ENCODE measurements at regions not wholly inside any gene's neighbourhood (a gene's known extent, or its start where the extent isn't known, plus 50 kb on each side); places are given as distances from the start of the nearest gene placed in this dataset.

DNA sequence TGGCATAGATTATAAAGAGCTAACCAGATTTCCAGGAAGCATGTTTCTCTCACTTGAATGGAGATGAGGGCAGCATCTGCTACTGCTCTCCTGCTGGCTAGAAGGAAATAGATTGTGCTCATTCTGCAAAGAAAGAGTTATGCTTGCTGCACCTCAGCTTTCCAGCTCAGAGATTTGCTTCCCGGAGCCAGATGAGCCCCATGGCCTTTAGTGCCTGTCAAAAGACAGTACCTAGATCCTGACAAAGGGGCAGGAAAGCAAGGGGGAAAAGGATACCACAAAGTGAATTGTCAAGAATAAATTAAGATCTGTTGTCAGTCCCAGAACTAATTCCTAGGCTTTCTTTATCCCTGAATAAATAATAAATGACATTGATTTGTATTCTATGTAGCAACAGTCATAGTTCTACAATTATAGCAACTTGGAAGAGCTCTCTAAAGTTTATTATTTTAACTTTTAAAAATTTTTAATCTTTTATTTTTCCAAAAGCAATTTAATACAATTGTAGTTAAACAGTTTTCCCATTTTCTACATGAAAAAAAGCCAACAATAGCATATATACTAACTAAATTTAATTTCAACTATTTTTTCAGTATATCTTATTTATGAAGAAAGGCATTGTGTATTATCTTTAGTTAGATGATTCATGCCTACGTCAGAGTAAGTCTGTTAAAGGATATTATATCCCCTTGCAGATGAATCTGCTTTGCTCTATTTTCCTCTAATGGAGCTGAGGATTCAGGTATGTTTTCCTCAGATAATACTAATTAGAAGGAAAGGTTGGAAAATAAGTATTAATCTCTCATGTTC is 306.1 kb upstream of the DDI1 start:
- Histone ChIP-seq H3K4me1 (ENCODE audit: insufficient read depth, low read length) (no peaks in the 10 kb centered on the region), H3F3A (ENCODE audit: low read length, unreplicated experiment) (no peaks in the 10 kb centered on the region), H2AFZ (ENCODE audit: low read length) (no peak overlapping the region), H3K9me3 (ENCODE audit: low read length) (no peaks in the 10 kb centered on the region), H3K4me3 (ENCODE audit: low read length) (no peak overlapping the region), H3K27me3 (ENCODE audit: low read length) (no peaks in the 10 kb centered on the region), H3K79me2 (ENCODE audit: low read length) (no peaks in the 10 kb centered on the region), H3K36me3 (ENCODE audit: low read depth, low read length) (no peaks in the 10 kb centered on the region), H3K9me2 (replicated peaks; ENCODE audit: low read length) (no peaks in the 10 kb centered on the region), H3K27ac (ENCODE audit: low read length) (no peak overlapping the region), H3K4me2 (ENCODE audit: low read length) (no peak overlapping the region), H3K9ac (ENCODE audit: low read length) (no peak overlapping the region), H4K20me1 (ENCODE audit: low read length) (no peaks in the 10 kb centered on the region)
- no peak for TF ChIP-seq EZH2phosphoT487 (IDR thresholded peaks at IDR 0.05; ENCODE audit: borderline replicate concordance, low read length)
- TF ChIP-seq, protein P1, sequence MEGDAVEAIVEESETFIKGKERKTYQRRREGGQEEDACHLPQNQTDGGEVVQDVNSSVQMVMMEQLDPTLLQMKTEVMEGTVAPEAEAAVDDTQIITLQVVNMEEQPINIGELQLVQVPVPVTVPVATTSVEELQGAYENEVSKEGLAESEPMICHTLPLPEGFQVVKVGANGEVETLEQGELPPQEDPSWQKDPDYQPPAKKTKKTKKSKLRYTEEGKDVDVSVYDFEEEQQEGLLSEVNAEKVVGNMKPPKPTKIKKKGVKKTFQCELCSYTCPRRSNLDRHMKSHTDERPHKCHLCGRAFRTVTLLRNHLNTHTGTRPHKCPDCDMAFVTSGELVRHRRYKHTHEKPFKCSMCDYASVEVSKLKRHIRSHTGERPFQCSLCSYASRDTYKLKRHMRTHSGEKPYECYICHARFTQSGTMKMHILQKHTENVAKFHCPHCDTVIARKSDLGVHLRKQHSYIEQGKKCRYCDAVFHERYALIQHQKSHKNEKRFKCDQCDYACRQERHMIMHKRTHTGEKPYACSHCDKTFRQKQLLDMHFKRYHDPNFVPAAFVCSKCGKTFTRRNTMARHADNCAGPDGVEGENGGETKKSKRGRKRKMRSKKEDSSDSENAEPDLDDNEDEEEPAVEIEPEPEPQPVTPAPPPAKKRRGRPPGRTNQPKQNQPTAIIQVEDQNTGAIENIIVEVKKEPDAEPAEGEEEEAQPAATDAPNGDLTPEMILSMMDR (conservative IDR thresholded peaks at IDR 0.05; ENCODE audit: low read depth, low read length) = no peak
- TF ChIP-seq EZH2 (IDR thresholded peaks at IDR 0.05; ENCODE audit: low read length, unreplicated experiment) = no peak
- ChIA-PET CTCF (no interaction called here), POLR2A (ENCODE audit: unreplicated experiment) (no interaction called here)
- BruUV-seq (replicated peaks) = no TSS peak
- intact Hi-C loops (cut with micrococcal nuclease) = no loop called here
- ATAC-seq (peak; percentile 53), DNase-seq (peak; percentile 34)

DNA sequence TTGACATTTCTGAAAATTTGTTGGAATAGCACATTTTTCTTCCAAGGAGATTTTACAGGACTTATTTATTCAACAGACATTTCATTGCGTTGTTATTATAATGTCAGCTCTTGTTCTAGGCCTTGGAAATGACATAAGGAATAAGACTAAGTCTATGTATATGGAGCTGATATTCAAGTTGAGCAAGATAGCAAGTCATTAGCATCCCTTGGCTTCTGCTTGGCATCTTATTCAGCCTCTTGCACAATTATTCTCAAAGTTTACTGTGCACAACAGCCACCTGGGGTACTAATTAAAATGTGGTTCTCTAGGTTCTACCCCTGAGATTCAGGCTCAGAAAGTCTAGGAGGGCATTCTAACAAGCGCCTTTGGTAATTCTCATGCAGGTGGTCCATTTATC is 304.8 kb upstream of the DDI1 start:
- H3K9me3 ChIP-seq (ENCODE audit: low read length) = no peaks in the 10 kb centered on the region
- CTCF ChIA-PET = no interaction called here

DNA sequence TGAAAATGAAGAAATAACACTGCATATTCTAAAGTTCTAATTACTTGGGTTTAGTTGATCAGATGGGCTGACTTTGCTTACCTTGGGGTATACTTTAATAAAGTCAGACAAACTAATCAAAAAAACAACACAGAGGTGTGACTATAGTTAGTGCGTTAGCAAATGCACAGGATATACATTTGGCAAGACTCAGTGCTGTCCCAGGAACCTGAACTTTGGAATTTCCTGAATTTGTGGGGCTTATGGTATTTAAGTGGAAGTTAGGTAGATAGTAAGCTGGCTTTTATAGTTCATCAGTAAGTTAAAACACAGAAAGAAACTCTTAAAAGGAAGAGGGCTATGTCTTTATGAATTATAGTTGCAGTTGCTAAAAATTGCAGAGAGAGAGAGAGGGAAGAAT is 302.6 kb upstream of the DDI1 start:
- Histone ChIP-seq H4K20me1 (ENCODE audit: low read length) (no peaks in the 10 kb centered on the region), H3F3A (ENCODE audit: low read length, unreplicated experiment) (no peaks in the 10 kb centered on the region), H3K9me3 (ENCODE audit: low read length) (no peaks in the 10 kb centered on the region), H3K4me2 (ENCODE audit: low read length) (no peak overlapping the region), H3K4me3 (ENCODE audit: low read length) (no peak overlapping the region), H3K79me2 (ENCODE audit: low read length) (no peaks in the 10 kb centered on the region), H3K36me3 (ENCODE audit: low read depth, low read length) (no peaks in the 10 kb centered on the region), H3K27me3 (ENCODE audit: low read length) (no peaks in the 10 kb centered on the region), H3K27ac (ENCODE audit: low read length) (no peak overlapping the region), H3K4me1 (ENCODE audit: insufficient read depth, low read length) (no peaks in the 10 kb centered on the region), H3K9ac (ENCODE audit: low read length) (no peak overlapping the region), H2AFZ (ENCODE audit: low read length) (no peak overlapping the region), H3K9me2 (replicated peaks; ENCODE audit: low read length) (no peaks in the 10 kb centered on the region)
- intact Hi-C loops (cut with micrococcal nuclease) = no loop called here
- no TSS peak for BruUV-seq (replicated peaks)
- DNase-seq = no peak
- TF ChIP-seq, protein P1 (conservative IDR thresholded peaks at IDR 0.05; ENCODE audit: low read depth, low read length) = no peak
- TF ChIP-seq EZH2 (IDR thresholded peaks at IDR 0.05; ENCODE audit: low read length, unreplicated experiment) (no peak), EZH2phosphoT487 (IDR thresholded peaks at IDR 0.05; ENCODE audit: borderline replicate concordance, low read length) (no peak)
- ATAC-seq = no peak
- ChIA-PET POLR2A (ENCODE audit: unreplicated experiment) (no interaction called here), CTCF (no interaction called here)

More for the DNA sequence above, 304.8 kb upstream of the DDI1 start:
- ATAC-seq (no peak), DNase-seq (no peak)
- Histone ChIP-seq H3K4me2 (ENCODE audit: low read length) (no peak overlapping the region), H3K9ac (ENCODE audit: low read length) (no peak overlapping the region), H4K20me1 (ENCODE audit: low read length) (no peaks in the 10 kb centered on the region), H3K4me1 (ENCODE audit: insufficient read depth, low read length) (no peaks in the 10 kb centered on the region), H2AFZ (ENCODE audit: low read length) (no peak overlapping the region), H3K79me2 (ENCODE audit: low read length) (no peaks in the 10 kb centered on the region), H3K27me3 (ENCODE audit: low read length) (no peaks in the 10 kb centered on the region), H3K36me3 (ENCODE audit: low read depth, low read length) (no peaks in the 10 kb centered on the region), H3K9me2 (replicated peaks; ENCODE audit: low read length) (no peaks in the 10 kb centered on the region), H3K27ac (ENCODE audit: low read length) (no peak overlapping the region), H3F3A (ENCODE audit: low read length, unreplicated experiment) (no peaks in the 10 kb centered on the region), H3K4me3 (ENCODE audit: low read length) (no peak overlapping the region)
- intact Hi-C loops (cut with micrococcal nuclease) = no loop called here
- POLR2A ChIA-PET (ENCODE audit: unreplicated experiment) = no interaction called here
- TF ChIP-seq EZH2 (IDR thresholded peaks at IDR 0.05; ENCODE audit: low read length, unreplicated experiment) (no peak), EZH2phosphoT487 (IDR thresholded peaks at IDR 0.05; ENCODE audit: borderline replicate concordance, low read length) (no peak)
- TF ChIP-seq, protein P1 (conservative IDR thresholded peaks at IDR 0.05; ENCODE audit: low read depth, low read length) = no peak
- BruUV-seq (replicated peaks) = no TSS peak
